Muscle of leg (tissue), 3 donors: ENCODE measurements at regions not wholly inside any gene's neighbourhood (a gene's known extent, or its start where the extent isn't known, plus 50 kb on each side); places are given as distances from the start of the nearest gene placed in this dataset.
"Not testable (repeated sequence)": the region's sequence is repeated elsewhere in the genome, so short reads cannot be mapped to it uniquely, and the experiment has no call there.

Source experiments
- DNase-seq: peaks from one replicate; pipeline ENCODE4 v3.0.0; 2013
- H3K27ac ChIP-seq: one replicate; pipeline ENCODE4 v1.5.1; 2013; ENCODE audit warnings: mild to moderate bottlenecking, low read length, control low read depth
- H3K27me3 ChIP-seq: one replicate; pipeline ENCODE4 v1.6.1; 2013; ENCODE audit warnings: low read length; ENCODE audit not compliant: control insufficient read depth, insufficient read depth
- H3K36me3 ChIP-seq: one replicate; pipeline ENCODE4 v1.6.1; 2013; ENCODE audit warnings: low read length; ENCODE audit not compliant: control insufficient read depth, insufficient read depth
- H3K4me1 ChIP-seq: one replicate; pipeline ENCODE4 v1.6.1; 2013; ENCODE audit warnings: low read length; ENCODE audit not compliant: control insufficient read depth, insufficient read depth
- H3K4me3 ChIP-seq: one replicate; pipeline ENCODE4 v1.5.1; 2013; ENCODE audit warnings: low read length, control low read depth
- H3K9me3 ChIP-seq: replicated peaks from 2 replicates; pipeline ENCODE4 v1.6.1; 2013; ENCODE audit warnings: low read depth, low read length; ENCODE audit not compliant: control insufficient read depth
- WGBS: methylation state at CpG from one replicate; pipeline ENCODE4 v1.1.5; 2013; ENCODE audit warnings: missing lambda C conversion rate; ENCODE audit not compliant: insufficient coverage; 5-methylcytosine and 5-hydroxymethylcytosine counted together

- Histone ChIP-seq H3K4me3 (no peak overlapping the region), H3K36me3 (no peaks in the 10 kb centered on the region), H3K9me3 (no peaks in the 10 kb centered on the region), H3K27me3 (peaks cover 6% of the 10 kb centered on the region), H3K27ac (no peak overlapping the region), H3K4me1 (peaks cover 5% of the 10 kb centered on the region)
- WGBS, result 34% methylated on average over 6 of the region's 7 CpGs
- DNase-seq, result no peak
These were observed 129.1 kb upstream of the SALL4 start for GRCh38 chr20:51931371-51931781.

DNA sequence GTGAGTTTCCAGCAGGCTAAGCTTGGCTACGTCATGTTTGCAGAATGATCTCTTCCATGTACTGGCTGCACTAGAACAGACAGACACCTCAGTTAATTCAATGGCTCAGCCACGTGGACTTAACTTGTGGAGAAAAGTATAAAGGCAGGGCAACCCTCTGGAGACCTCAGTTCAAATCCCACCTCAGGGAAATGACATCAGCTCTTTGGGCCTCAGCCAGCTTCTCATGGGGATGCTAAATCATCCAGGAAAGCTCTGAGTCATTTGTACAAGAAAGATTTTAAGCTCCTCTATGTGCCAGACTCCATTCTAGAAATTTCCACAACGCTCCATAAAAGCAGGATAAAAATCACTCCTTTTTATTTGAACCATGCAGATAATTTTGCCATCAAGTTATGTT, 128.5 kb upstream of the SALL4 start:
- Histone ChIP-seq H3K27me3 (peaks cover 6% of the 10 kb centered on the region), H3K27ac (no peak overlapping the region), H3K9me3 (no peaks in the 10 kb centered on the region), H3K4me1 (peaks cover 5% of the 10 kb centered on the region), H3K4me3 (no peak overlapping the region), H3K36me3 (no peaks in the 10 kb centered on the region)
- DNase-seq, result peak; percentile 29
- 80% methylated on average over 2 of the region's 3 CpGs for WGBS

DNA sequence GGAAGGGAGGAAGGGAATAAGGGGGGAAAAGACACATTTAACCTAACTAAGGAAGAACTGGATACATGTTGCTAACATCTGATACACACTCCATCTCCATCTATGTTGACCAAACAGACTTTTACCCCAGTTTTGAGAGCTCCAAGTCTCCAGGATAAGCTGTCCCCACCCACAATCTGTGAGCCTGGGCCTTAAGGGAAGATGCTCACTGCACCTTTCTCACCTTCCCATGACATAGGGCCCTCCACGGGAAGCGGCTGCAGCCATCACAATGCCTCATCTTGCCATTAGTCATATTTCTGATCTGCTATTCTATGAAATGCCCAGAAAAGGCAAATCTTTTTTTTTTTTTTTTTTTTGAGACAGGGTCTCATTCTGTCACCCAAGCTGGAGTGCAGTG, 126.6 kb upstream of the SALL4 start:
- Histone ChIP-seq H3K27ac (no peak overlapping the region), H3K36me3 (no peaks in the 10 kb centered on the region), H3K9me3 (no peaks in the 10 kb centered on the region), H3K4me1 (peaks cover 2% of the 10 kb centered on the region), H3K27me3 (peaks cover 3% of the 10 kb centered on the region), H3K4me3 (no peak overlapping the region)
- WGBS, result 100% methylated on average over 1 of the region's 2 CpGs
- DNase-seq, result no peak

DNA sequence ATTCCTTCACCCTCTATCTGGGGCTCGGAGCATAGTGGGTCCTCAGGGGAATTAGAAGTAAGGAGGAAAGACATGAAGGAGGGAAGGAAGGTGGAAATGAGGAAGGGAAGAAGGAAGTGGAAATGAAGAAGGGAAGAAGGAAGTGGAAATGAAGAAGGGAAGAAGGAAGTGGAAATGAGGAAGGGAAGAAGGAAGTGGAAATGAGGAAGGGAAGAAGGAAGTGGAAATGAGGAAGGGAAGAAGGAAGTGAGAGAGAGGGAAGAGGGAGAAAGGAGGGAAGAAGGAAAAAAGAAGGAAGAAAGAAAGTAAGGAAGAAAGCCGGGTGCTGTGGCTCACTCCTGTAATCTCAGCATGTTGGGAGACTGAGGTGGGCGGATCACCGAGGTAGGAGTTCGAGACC, 125.6 kb upstream of the SALL4 start:
- not testable (repeated sequence) for H3K9me3 ChIP-seq, DNase-seq, H3K27me3 ChIP-seq, H3K4me3 ChIP-seq, H3K4me1 ChIP-seq, H3K27ac ChIP-seq, H3K36me3 ChIP-seq
- 48% methylated on average over 2 of the region's 5 CpGs for WGBS

GRCh38 chr20:51926670-51927305, 124.5 kb upstream of the SALL4 start:
- H3K4me1 ChIP-seq, result no peaks in the 10 kb centered on the region
- H3K9me3 ChIP-seq, result no peaks in the 10 kb centered on the region
- H3K27me3 ChIP-seq, result no peaks in the 10 kb centered on the region
- H3K36me3 ChIP-seq, result no peaks in the 10 kb centered on the region
- 61% methylated on average over 6 of the region's 14 CpGs for WGBS
- DNase-seq, result no peak
- no peak overlapping the region for H3K27ac ChIP-seq
- H3K4me3 ChIP-seq, result no peak overlapping the region

DNA sequence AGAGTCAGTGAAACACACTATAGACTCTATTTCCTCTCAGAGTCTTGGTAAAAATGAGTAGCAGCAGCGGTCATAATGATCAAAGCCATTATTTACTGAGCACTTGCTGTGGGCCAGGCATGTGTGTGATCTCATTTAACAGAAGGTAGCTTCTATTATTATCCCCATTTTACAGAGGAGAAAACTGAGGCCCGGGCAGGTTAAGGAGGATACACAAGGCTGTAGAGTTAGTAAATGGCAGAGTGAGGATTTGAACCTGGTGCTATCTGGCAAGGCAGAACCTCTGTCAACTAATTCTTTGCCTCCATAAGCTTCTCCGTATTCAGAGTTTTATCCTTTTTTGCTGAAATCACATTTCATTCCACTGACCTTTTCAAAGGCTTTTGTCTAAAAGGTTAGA, 122.2 kb upstream of the SALL4 start:
- no peaks in the 10 kb centered on the region for H3K4me1 ChIP-seq
- H3K27ac ChIP-seq, result no peak overlapping the region
- WGBS, result no CpG with 5 or more reads among the region's 3 CpGs
- DNase-seq, result no peak
- H3K9me3 ChIP-seq, result no peaks in the 10 kb centered on the region
- H3K27me3 ChIP-seq, result no peaks in the 10 kb centered on the region
- no peak overlapping the region for H3K4me3 ChIP-seq
- no peaks in the 10 kb centered on the region for H3K36me3 ChIP-seq

DNA sequence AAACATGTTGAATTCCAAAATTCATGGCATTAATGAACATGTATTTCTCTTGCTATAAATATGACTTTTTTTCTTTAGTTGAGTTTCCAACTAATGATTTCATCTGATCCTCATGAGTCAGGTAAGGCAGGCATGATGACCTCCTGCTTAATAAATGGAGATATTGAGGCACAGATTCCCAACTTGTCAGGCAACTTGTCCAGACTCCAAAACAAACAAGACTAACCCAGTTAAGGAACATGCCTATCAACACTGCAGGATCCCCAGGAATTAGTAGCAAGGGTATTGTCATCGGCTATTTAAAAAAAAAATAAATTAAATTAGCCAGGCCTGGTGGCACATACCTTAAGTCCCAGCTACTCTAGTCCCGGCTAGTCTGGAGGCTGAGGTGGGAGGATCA, 121.3 kb upstream of the SALL4 start:
- no peak overlapping the region for H3K27ac ChIP-seq
- WGBS, result no CpG with 5 or more reads among the region's 2 CpGs
- H3K4me1 ChIP-seq, result no peaks in the 10 kb centered on the region
- no peaks in the 10 kb centered on the region for H3K9me3 ChIP-seq
- no peaks in the 10 kb centered on the region for H3K36me3 ChIP-seq
- no peak overlapping the region for H3K4me3 ChIP-seq
- no peaks in the 10 kb centered on the region for H3K27me3 ChIP-seq
- no peak for DNase-seq

- H3K36me3 ChIP-seq, H3K4me3 ChIP-seq, DNase-seq, H3K9me3 ChIP-seq, H3K4me1 ChIP-seq, H3K27me3 ChIP-seq, H3K27ac ChIP-seq: not testable (repeated sequence)
- WGBS, result 99% methylated on average over 8 of the region's 12 CpGs
These were observed 120.5 kb upstream of the SALL4 start for GRCh38 chr20:51922812-51923211.

DNA sequence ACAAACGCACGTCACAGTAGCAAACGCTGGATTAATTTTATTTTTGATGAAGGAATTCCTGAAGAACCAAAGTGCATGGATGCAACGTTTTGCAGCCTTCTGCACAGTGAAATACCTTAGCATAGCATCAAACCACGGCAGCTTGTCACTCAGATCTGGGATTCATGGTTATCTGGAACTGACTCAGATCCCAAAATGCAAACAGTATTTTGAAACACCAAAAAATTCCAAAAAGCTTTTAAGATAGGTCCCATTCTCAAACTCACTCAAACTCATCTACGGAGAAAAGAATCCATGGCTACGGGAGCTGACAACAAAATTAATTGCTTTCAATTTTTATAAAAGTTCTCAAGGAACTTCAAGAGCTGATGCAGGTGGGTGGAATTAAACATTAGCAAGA, 116.2 kb upstream of the SALL4 start:
- no peak for DNase-seq
- Histone ChIP-seq H3K9me3 (no peaks in the 10 kb centered on the region), H3K36me3 (no peaks in the 10 kb centered on the region), H3K27ac (no peak overlapping the region), H3K4me1 (no peaks in the 10 kb centered on the region), H3K27me3 (no peaks in the 10 kb centered on the region), H3K4me3 (no peak overlapping the region)
- WGBS, result 33% methylated on average over 1 of the region's 7 CpGs

DNA sequence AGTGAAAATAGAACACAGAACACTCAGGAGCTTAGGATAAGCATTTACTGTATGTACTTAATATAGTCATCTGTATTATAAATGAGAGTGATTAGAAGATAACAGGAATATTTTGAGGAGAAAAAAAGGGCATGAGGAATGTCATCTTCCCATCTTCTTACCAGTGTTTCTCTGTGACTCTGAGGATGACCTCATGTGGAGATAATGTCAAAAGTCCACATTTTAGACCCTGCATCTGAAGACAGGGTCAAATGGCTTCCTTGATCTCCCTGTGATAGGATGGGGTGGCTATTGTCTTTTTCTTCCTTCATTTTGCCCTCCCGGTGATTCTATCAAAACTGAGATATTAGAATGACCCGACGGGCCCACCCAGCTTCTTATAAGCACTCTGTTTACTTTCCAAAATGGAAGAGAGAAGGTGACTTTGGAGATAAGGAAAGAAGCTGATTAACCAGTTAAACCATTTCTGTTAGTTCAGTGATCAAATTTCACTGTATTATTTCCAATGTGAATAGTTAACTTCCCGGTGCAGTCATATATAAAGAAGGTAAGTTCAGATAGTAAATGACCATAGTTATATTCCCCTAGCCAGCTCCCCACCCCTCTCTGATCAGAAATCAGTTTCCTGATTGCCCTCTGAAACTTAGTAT, 115.7 kb upstream of the SALL4 start:
- Histone ChIP-seq H3K36me3 (no peaks in the 10 kb centered on the region), H3K27me3 (no peaks in the 10 kb centered on the region), H3K27ac (no peak overlapping the region), H3K9me3 (no peaks in the 10 kb centered on the region), H3K4me3 (no peak overlapping the region), H3K4me1 (no peaks in the 10 kb centered on the region)
- WGBS, result no CpG with 5 or more reads among the region's 4 CpGs
- no peak for DNase-seq

GRCh38 chr20:51916244-51916643, 113.9 kb upstream of the SALL4 start:
- Histone ChIP-seq H3K4me3 (no peak overlapping the region), H3K36me3 (no peaks in the 10 kb centered on the region), H3K4me1 (no peaks in the 10 kb centered on the region), H3K27ac (no peak overlapping the region), H3K27me3 (no peaks in the 10 kb centered on the region), H3K9me3 (no peaks in the 10 kb centered on the region)
- no CpG with 5 or more reads among the region's 4 CpGs for WGBS
- no peak for DNase-seq
